ENCODE measurements at regions not wholly inside any gene's neighbourhood (a gene's known extent, or its start where the extent isn't known, plus 50 kb on each side); places are given as distances from the start of the nearest gene placed in this dataset.
"Not testable (repeated sequence)": the region's sequence is repeated elsewhere in the genome, so short reads cannot be mapped to it uniquely, and the experiment has no call there.

DNA sequence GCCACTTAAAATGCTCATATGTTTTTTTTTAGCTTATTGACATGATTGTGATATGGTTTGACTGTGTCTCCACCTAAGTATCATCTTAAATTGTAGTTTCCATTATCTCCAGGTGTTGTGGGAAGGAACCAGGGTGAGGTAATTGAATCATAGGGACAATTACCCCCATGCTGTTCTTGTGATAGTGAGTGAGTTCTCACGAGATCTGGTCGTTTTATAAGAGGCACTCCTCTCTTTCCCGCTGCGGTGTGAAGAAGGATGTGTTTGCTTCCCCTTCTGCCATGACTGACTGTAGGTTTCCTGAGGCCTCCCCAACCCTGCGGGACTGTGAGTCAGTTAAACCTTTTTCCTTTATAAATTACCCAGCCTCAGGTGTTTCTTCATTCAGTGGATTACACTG lies 80.5 kb upstream of the ETV1 start:
- intact Hi-C loops (cut with micrococcal nuclease; ENCODE audit: unreplicated experiment), result no loop called here
- in situ Hi-C loops (cut with HindIII; ENCODE audit: low pct_unique_long_range_greater_than_20kb, low sequenced_read_pairs), result no loop called here
- BruUV-seq (replicated peaks), result no TSS peak

DNA sequence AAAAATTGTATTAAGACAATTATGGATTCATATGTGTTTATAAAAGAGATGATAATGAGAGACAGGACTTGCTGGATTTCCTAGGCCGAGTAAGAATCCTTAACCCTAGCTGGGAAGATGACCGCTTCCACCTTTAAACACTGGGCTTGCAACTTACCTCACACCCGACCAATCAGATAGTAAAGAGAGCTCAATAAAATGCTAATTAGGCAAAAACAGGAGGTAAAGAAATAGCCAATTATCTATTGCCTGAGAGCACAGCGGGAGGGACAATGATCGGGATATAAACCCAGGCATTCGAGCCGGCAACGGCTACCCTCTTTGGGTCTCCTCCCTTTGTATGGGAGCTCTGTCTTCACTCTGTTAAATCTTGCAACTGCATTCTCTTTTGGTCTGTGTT lies 77.3 kb upstream of the ETV1 start:
- POLR2A ChIA-PET; DNase-seq (ENCODE audit: low read depth, low spot score); intact Hi-C loops (cut with micrococcal nuclease; ENCODE audit: unreplicated experiment); H3K27ac ChIP-seq (ENCODE audit: low read length); CTCF ChIA-PET; in situ Hi-C loops (cut with HindIII; ENCODE audit: low pct_unique_long_range_greater_than_20kb, low sequenced_read_pairs); H3K27me3 ChIP-seq (ENCODE audit: control insufficient read depth, insufficient read depth, low read length); H3K4me1 ChIP-seq (ENCODE audit: control insufficient read depth, insufficient read depth, low read length); H3K36me3 ChIP-seq (ENCODE audit: control insufficient read depth, insufficient read depth, low read length); H3K4me3 ChIP-seq (ENCODE audit: low read depth in 2 of 2, low read length in 2 of 2); H3K9me3 ChIP-seq (ENCODE audit: control insufficient read depth, insufficient read depth, low read depth, low read length); ATAC-seq; BruUV-seq (replicated peaks): not testable (repeated sequence)

More for the DNA sequence above, 80.5 kb upstream of the ETV1 start:
- ATAC-seq, result no peak
- no peak for TF ChIP-seq POLR2AphosphoS5 (IDR thresholded peaks at IDR 0.05; ENCODE audit: low read depth, low read length)
- TF ChIP-seq, protein P1, sequence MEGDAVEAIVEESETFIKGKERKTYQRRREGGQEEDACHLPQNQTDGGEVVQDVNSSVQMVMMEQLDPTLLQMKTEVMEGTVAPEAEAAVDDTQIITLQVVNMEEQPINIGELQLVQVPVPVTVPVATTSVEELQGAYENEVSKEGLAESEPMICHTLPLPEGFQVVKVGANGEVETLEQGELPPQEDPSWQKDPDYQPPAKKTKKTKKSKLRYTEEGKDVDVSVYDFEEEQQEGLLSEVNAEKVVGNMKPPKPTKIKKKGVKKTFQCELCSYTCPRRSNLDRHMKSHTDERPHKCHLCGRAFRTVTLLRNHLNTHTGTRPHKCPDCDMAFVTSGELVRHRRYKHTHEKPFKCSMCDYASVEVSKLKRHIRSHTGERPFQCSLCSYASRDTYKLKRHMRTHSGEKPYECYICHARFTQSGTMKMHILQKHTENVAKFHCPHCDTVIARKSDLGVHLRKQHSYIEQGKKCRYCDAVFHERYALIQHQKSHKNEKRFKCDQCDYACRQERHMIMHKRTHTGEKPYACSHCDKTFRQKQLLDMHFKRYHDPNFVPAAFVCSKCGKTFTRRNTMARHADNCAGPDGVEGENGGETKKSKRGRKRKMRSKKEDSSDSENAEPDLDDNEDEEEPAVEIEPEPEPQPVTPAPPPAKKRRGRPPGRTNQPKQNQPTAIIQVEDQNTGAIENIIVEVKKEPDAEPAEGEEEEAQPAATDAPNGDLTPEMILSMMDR (IDR thresholded peaks at IDR 0.05), result no peak
- no peak for TF ChIP-seq TCF7L2 (IDR thresholded peaks at IDR 0.05; ENCODE audit: low read depth, low read length)
- TF ChIP-seq SIN3A (IDR thresholded peaks at IDR 0.05; ENCODE audit: borderline replicate concordance, insufficient read depth, low read depth, low read length), result no peak
- TF ChIP-seq, protein P2, sequence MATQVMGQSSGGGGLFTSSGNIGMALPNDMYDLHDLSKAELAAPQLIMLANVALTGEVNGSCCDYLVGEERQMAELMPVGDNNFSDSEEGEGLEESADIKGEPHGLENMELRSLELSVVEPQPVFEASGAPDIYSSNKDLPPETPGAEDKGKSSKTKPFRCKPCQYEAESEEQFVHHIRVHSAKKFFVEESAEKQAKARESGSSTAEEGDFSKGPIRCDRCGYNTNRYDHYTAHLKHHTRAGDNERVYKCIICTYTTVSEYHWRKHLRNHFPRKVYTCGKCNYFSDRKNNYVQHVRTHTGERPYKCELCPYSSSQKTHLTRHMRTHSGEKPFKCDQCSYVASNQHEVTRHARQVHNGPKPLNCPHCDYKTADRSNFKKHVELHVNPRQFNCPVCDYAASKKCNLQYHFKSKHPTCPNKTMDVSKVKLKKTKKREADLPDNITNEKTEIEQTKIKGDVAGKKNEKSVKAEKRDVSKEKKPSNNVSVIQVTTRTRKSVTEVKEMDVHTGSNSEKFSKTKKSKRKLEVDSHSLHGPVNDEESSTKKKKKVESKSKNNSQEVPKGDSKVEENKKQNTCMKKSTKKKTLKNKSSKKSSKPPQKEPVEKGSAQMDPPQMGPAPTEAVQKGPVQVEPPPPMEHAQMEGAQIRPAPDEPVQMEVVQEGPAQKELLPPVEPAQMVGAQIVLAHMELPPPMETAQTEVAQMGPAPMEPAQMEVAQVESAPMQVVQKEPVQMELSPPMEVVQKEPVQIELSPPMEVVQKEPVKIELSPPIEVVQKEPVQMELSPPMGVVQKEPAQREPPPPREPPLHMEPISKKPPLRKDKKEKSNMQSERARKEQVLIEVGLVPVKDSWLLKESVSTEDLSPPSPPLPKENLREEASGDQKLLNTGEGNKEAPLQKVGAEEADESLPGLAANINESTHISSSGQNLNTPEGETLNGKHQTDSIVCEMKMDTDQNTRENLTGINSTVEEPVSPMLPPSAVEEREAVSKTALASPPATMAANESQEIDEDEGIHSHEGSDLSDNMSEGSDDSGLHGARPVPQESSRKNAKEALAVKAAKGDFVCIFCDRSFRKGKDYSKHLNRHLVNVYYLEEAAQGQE (IDR thresholded peaks at IDR 0.05; ENCODE audit: insufficient read depth in 1 of 2, low read depth in 2 of 2, low read length in 1 of 2), result no peak
- H3K36me3 ChIP-seq (ENCODE audit: control insufficient read depth, insufficient read depth, low read length), result no peaks in the 10 kb centered on the region
- no peak overlapping the region for H3K4me3 ChIP-seq (ENCODE audit: low read depth in 2 of 2, low read length in 2 of 2)
- no peak for DNase-seq (ENCODE audit: low read depth, low spot score)
- no peaks in the 10 kb centered on the region for H3K27me3 ChIP-seq (ENCODE audit: control insufficient read depth, insufficient read depth, low read length)
- H3K4me1 ChIP-seq (ENCODE audit: control insufficient read depth, insufficient read depth, low read length), result no peaks in the 10 kb centered on the region
- no peak overlapping the region for H3K27ac ChIP-seq (ENCODE audit: low read length)
- ChIA-PET CTCF (no interaction called here), POLR2A (no interaction called here)
- H3K9me3 ChIP-seq (ENCODE audit: control insufficient read depth, insufficient read depth, low read depth, low read length), result no peaks in the 10 kb centered on the region

DNA sequence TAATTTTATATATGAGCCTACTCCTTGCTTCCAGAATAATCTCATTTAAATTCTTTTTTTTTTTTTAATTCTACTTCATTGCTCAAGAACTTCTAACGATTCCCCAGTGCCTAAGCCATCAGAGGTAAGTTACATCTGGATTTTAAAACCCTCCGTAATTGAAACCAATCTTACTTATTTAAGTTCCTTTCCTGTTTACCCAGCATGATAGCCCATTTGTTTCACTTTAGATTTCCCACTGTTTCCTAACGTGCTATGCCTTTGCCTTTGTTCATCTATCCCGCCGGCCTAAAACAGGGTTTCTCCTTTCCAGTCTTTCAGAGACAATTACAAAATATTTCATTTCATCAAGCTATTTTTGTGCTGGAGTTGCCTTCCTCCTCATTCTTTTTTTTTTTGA lies 75.8 kb upstream of the ETV1 start:
- CTCF ChIA-PET, result no interaction called here
- Histone ChIP-seq H3K27me3 (ENCODE audit: control insufficient read depth, insufficient read depth, low read length) (no peaks in the 10 kb centered on the region), H3K4me3 (ENCODE audit: low read depth in 2 of 2, low read length in 2 of 2) (no peak overlapping the region), H3K36me3 (ENCODE audit: control insufficient read depth, insufficient read depth, low read length) (no peaks in the 10 kb centered on the region), H3K9me3 (ENCODE audit: control insufficient read depth, insufficient read depth, low read depth, low read length) (no peaks in the 10 kb centered on the region; the same call in 1 of the 2 replicates), H3K27ac (ENCODE audit: low read length) (no peak overlapping the region), H3K4me1 (ENCODE audit: control insufficient read depth, insufficient read depth, low read length) (no peaks in the 10 kb centered on the region)
- BruUV-seq (replicated peaks), result no TSS peak
- TF ChIP-seq TCF7L2 (IDR thresholded peaks at IDR 0.05; ENCODE audit: low read depth, low read length) (no peak), SIN3A (IDR thresholded peaks at IDR 0.05; ENCODE audit: borderline replicate concordance, insufficient read depth, low read depth, low read length) (no peak), POLR2AphosphoS5 (IDR thresholded peaks at IDR 0.05; ENCODE audit: low read depth, low read length) (no peak)
- TF ChIP-seq, protein P1 (IDR thresholded peaks at IDR 0.05), result no peak
- TF ChIP-seq, protein P2 (IDR thresholded peaks at IDR 0.05; ENCODE audit: insufficient read depth in 1 of 2, low read depth in 2 of 2, low read length in 1 of 2), result no peak
- POLR2A ChIA-PET, result no interaction called here
- DNase-seq (ENCODE audit: low read depth, low spot score) (no peak), ATAC-seq (no peak)
- intact Hi-C loops (cut with micrococcal nuclease; ENCODE audit: unreplicated experiment) (no loop called here), in situ Hi-C loops (cut with HindIII; ENCODE audit: low pct_unique_long_range_greater_than_20kb, low sequenced_read_pairs) (no loop called here)
